ENCODE measurements at regions not wholly inside any gene's neighbourhood (a gene's known extent, or its start where the extent isn't known, plus 50 kb on each side); places are given as distances from the start of the nearest gene placed in this dataset.

- H3K4me3 Mint-ChIP-seq (ENCODE audit: unreplicated experiment): no peak overlapping the region
- H3K4me1 Mint-ChIP-seq (ENCODE audit: low read depth): peaks cover 5% of the 10 kb centered on the region
- no peaks in the 10 kb centered on the region for H3K27me3 Mint-ChIP-seq (ENCODE audit: low read depth)
Measured at GRCh38 chr16:85380905-85381737, 232.0 kb upstream of the GSE1 start.

GRCh38 chr16:85381738-85382592 is 231.2 kb upstream of the GSE1 start:
- H3K4me1 Mint-ChIP-seq (ENCODE audit: low read depth): peaks cover 5% of the 10 kb centered on the region
- H3K27me3 Mint-ChIP-seq (ENCODE audit: low read depth): no peaks in the 10 kb centered on the region
- no peak overlapping the region for H3K4me3 Mint-ChIP-seq (ENCODE audit: unreplicated experiment)
- no peaks in the 10 kb centered on the region for H3K36me3 Mint-ChIP-seq (ENCODE audit: low read depth)
- peak overlapping the region; percentile 64 for H3K27ac Mint-ChIP-seq (ENCODE audit: unreplicated experiment)
- TF ChIP-seq CTCF (IDR thresholded peaks at IDR 0.05): no peak
- no peaks in the 10 kb centered on the region for H3K9me3 Mint-ChIP-seq (ENCODE audit: low read depth)
- DNase-seq (ENCODE audit: low spot score): no peak

More at GRCh38 chr16:85380905-85381737, 232.0 kb upstream of the GSE1 start:
- TF ChIP-seq CTCF (IDR thresholded peaks at IDR 0.05): no peak
- Mint-ChIP-seq H3K9me3 (ENCODE audit: low read depth) (no peaks in the 10 kb centered on the region), H3K27ac (ENCODE audit: unreplicated experiment) (no peak overlapping the region), H3K36me3 (ENCODE audit: low read depth) (no peaks in the 10 kb centered on the region)
- no peak for DNase-seq (ENCODE audit: low spot score)

- Mint-ChIP-seq H3K9me3 (ENCODE audit: low read depth) (no peaks in the 10 kb centered on the region), H3K4me1 (ENCODE audit: low read depth) (peaks cover 5% of the 10 kb centered on the region), H3K27me3 (ENCODE audit: low read depth) (no peaks in the 10 kb centered on the region), H3K4me3 (ENCODE audit: unreplicated experiment) (no peak overlapping the region), H3K36me3 (ENCODE audit: low read depth) (no peaks in the 10 kb centered on the region), H3K27ac (ENCODE audit: unreplicated experiment) (no peak overlapping the region)
- no peak for TF ChIP-seq CTCF (IDR thresholded peaks at IDR 0.05)
- DNase-seq (ENCODE audit: low spot score): no peak
Measured at GRCh38 chr16:85382717-85383118, 230.4 kb upstream of the GSE1 start.

GRCh38 chr16:85383836-85384832 is 229.0 kb upstream of the GSE1 start:
- peaks cover 5% of the 10 kb centered on the region for H3K4me1 Mint-ChIP-seq (ENCODE audit: low read depth)
- H3K27me3 Mint-ChIP-seq (ENCODE audit: low read depth): no peaks in the 10 kb centered on the region
- no peak overlapping the region for H3K27ac Mint-ChIP-seq (ENCODE audit: unreplicated experiment)
- H3K4me3 Mint-ChIP-seq (ENCODE audit: unreplicated experiment): no peak overlapping the region
- DNase-seq (ENCODE audit: low spot score): no peak
- no peaks in the 10 kb centered on the region for H3K9me3 Mint-ChIP-seq (ENCODE audit: low read depth)
- no peak for TF ChIP-seq CTCF (IDR thresholded peaks at IDR 0.05)
- H3K36me3 Mint-ChIP-seq (ENCODE audit: low read depth): no peaks in the 10 kb centered on the region

All from chondrocyte (in vitro differentiated cells).